C1 segment of cervical spinal cord (tissue), 14 donors: ENCODE measurements at regions not wholly inside any gene's neighbourhood (a gene's known extent, or its start where the extent isn't known, plus 50 kb on each side); places are given as distances from the start of the nearest gene placed in this dataset.

Experiments
- DNase-seq, 14 donors: peaks; one replicate each; lab custom pipeline; 2025; lab: John Stamatoyannopoulos, UW

- DNase-seq: no peak
Measured at GRCh38 chr16:62445909-62446308, 409.7 kb upstream of the CDH8 start.

DNA sequence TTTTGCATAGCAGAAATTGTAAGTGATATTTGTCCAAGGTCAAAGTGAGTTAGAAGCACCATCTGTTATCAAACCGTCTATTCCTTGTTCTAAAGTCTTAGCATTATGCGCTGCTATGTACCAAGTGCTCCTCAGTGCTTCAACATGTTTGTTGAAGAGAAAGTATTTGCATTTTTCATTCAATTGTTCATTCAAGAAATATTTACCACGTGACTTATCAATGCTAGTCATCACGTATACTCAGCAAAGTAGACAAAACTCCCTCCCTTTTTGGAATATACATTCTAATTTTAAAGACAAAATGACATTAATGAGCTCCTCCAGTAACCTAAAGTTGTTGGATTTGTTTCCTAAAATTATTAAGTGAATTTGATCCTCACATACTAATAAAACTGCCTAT is 388.0 kb upstream of the CDH8 start:
- no peak for DNase-seq

DNA sequence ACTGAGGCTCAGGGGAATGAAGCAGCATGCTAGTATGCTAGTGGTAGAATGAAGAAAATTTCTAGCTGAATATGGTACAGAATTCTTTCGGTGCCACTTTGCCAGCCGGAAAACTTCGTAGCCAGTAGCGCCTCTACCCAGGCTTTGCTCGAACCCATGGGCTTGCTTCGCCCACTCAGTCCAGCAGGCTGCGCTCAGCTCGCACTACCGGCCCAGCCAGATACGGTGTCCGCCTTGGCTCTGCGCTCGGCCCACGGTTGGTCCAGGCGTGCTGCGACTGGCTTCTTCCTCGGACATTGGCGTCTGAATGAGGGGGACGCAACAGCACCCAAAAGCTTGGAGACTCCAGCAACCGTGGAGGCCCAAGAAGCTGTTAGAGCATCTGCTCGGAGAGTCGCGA is 372.5 kb upstream of the CDH8 start:
- no peak for DNase-seq

DNA sequence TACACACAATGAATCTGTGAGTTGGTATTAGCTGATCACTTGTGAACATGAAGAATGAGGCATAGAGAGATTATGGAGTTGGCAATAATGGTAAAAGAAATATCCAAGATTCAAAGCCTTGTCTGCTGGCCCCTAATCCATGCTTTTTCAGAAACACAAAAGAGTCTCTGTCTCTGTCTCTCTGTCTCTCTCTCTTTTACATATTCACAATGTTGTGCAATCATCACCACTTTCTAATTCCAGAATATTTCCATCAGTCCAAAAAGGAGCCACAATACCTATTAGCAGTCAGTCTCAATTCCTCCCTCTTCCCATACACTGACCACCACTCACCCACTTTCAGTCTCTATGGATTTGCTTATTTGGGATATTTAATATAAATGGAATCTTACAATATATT is 370.1 kb upstream of the CDH8 start:
- DNase-seq: no peak

DNA sequence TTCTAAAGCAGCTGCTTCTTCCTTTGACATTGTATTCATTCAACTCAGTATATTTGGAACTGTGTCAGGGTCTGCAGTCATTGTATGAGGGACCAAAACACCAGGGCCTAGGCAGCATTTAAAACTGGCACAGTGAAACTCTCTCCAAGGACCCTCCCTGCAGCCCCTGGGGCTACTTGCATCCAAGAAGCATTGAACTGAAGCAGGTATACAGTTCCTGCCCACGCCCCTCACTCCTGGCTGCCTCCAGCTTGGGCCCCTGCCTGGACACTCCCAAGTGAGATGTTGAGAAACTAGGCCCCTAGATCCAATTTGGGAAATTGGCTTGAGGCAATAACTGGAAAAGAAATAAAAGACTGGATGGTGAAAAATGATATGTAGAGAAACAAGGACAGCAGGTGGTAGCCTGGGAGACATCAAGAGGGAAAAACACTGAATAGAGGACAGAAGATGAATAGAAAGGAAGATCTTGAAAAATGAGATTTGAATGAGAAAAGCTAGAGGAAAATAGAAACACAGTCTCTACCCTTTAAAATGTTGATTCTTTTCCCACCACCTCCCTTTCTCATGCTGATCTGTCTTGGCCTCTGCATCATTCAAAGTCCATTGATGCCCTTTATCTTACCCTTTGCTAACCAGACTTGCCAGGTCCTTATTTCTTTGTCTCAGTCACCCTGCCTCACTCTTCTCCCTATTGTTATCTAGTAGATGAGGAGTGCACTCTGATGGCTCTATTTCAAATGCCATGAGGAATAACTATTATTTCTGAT is 368.8 kb upstream of the CDH8 start:
- no peak for DNase-seq

- DNase-seq: no peak
Measured at GRCh38 chr16:62392698-62393097, 356.5 kb upstream of the CDH8 start.

DNA sequence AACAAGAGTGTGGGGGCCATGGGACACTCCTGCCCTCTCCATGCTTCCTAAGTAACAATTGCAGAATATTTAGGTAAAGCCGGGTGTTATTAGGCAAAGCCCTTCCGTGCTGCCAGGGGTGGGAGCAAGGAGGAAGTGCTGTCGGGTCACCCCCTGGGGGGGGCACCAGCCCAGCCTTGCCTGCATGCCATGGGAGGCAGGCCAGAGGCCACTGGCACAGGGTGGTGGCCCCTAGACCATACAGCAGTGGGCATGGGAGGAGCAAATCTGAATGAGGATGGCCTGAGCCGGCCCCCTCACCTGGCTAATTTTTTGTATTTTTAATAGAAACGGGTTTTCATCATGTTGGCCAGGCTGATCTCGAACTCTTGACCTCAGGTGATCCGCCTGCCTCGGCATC is 355.7 kb upstream of the CDH8 start:
- no peak for DNase-seq

DNA sequence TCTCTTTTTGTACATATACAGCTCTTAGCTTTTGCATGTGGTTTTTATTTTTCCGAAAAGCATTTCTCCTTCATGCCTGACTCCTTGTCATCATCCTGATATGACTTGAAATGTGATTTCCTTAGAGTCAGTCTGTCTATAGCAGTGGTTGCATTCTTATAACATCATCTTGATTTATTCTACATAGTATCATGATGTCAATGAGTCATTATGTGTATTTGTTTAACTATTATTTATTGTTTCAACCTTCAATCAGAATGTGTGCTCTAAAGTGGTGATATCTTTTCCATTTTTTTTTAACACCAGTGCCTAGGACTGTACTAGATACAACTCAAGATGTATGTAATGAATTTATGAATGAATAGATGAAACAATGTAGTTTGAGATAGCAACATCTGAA is 354.9 kb upstream of the CDH8 start:
- DNase-seq: no peak

DNA sequence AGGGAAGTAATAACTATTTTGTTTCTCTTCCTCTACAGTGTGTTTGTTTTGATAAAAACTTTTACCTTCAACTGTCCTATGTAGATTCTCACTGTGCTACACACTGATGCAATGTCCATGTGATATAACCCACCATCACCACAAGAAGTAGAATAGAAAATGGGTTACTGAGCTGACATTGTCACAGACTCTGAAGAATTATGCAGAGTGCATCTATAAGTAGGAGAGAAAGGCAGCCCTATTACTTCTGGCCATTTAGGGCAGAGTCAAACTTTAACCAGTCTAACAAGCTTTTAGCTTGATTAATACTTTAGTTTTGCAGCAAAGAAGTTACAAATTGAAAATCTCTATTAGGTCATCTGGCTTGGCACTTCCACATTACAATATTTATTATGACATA is 354.0 kb upstream of the CDH8 start:
- DNase-seq: no peak

- no peak for DNase-seq
Measured at GRCh38 chr16:62386411-62386810, 350.2 kb upstream of the CDH8 start.

GRCh38 chr16:62383941-62384340 is 347.7 kb upstream of the CDH8 start:
- DNase-seq: no peak

DNA sequence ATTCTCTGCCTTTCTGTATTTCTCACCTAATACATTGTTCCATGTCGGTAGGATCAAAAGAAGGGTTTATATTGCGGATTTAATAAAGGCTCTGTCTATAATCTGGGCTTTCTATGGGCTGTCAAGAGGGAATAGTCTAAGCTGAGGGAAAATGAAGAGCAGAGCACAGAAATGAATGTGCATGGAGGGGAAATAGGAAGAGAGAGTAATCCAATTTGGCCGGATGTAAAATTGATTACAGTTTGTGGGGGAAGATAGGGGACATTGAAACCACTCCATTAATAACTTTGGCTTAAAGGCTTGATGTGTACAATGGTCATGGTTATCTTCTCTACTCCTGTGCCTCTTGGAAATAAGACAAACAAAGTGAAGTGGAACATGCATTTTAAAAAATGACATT is 334.2 kb upstream of the CDH8 start:
- no peak for DNase-seq

- DNase-seq: no peak
Measured at GRCh38 chr16:62363501-62363900, 327.3 kb upstream of the CDH8 start.

- no peak for DNase-seq
Measured at GRCh38 chr16:62353355-62353754, 317.1 kb upstream of the CDH8 start.

DNA sequence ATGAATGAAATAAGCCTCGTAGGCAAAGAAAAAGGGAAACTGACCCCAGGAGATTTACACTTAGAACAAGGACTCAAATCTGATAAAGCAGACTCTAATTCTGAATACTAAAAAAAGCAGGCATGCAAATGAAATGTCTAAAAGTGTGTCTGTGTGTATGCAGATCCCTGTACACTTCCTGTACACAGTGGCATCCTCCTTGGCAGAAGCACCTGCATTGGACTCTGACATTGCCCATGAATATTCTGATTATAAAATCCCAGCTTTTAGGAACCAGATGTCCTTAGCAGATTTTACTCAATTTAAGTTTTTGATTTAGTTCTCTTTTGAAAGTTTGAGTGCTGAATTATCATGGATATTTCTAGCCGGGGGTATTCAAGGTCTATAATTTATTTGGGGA is 306.0 kb upstream of the CDH8 start:
- DNase-seq: no peak

DNA sequence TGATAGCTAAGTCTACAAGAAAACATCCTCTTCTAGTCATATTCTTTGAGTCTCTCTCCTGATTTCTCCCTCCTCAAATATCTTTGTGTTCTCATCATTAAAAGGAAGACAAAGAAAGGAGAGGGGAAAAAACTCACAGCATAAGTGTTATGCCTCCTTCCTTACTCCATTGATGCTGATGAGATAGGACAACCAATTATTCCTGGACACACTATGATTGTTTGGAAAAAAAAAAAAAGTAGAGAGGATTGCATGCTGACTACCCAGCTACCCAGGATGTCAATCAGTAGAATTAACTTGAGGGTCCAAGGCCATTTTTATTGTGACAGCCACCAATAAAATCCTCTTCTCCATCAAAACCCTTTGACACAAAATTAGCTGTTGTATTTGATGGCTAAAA is 299.1 kb upstream of the CDH8 start:
- DNase-seq: no peak

DNA sequence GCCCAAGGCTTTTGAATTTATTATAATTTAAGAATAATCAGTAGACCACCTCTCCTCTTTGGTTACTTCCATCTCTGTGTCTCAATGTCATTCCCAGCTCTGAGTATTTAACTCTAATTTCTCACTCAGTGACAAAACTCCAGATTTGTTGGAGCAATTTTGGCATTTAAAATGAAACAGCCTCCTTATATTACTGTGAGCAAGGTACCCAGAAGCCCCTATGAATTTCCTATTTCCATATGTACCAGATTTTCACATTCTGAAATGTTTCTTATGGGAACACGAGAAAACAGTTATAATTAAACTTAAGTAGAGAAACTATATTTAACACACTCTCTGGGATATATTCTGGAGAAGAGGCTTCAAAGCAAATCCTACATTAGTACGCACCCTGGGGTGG is 285.4 kb upstream of the CDH8 start:
- no peak for DNase-seq

- no peak for DNase-seq
Measured at GRCh38 chr16:62298600-62298999, 262.4 kb upstream of the CDH8 start.

- DNase-seq: no peak
Measured at GRCh38 chr16:62294213-62294972, 258.2 kb upstream of the CDH8 start.

DNA sequence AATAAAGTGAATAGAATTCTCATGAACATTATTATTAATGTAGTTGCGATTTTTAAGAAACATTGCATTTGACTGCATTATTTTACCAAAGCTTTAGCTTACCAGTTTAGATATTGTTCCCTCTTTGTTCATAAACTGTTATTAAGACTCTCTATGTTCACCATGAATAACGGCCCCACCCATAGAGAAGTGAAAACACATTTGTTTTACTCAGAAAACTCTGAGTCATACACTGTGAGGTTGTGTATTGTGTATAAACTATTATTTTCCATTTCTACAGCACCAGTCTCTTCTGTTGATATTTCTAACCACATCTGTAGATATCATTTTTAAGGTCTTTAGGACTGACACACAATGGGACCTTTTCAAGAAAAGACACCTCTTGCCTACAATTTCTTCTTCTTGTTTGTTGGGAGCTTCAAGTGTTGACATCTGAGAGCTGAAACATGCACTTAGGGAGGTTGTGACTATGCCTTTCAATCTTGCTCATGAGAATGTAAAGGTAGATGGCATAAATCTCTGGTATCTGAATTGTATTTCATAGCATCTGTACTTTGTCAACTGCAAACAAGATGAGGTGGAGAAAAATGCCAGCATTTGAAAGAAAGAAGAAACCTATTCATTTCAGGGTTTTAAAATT is 252.9 kb upstream of the CDH8 start:
- DNase-seq: no peak

GRCh38 chr16:62280506-62280905 is 244.3 kb upstream of the CDH8 start:
- DNase-seq: no peak

DNA sequence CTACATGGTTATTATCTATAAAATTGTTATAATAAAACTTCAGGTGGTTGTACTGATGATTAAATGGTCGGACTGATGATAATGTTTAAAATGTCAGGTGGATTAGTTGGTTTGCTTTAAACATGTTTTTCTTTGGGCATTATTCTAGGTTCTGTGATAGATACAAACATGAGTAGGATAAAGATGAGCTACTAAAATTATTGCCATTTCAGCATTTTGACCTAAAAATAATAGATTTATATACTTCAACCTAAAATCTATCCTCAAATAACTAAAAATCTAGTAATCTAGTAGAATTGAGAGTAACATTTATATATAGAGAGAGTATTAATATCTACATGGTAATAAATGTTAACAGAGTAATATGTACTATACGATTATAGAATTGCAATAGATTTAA is 241.7 kb upstream of the CDH8 start:
- DNase-seq: no peak

GRCh38 chr16:62276637-62277036 is 240.4 kb upstream of the CDH8 start:
- DNase-seq: no peak
